ENCODE measurements at regions not wholly inside any gene's neighbourhood (a gene's known extent, or its start where the extent isn't known, plus 50 kb on each side); places are given as distances from the start of the nearest gene placed in this dataset.

- no peak for TF ChIP-seq CTCF (IDR thresholded peaks at IDR 0.05; ENCODE audit: low read length)
- no peak for TF ChIP-seq EZH2 (IDR thresholded peaks at IDR 0.05; ENCODE audit: borderline replicate concordance, low read length)
Observed at GRCh38 chr7:85693326-85693725, 506.5 kb upstream of the SEMA3D start.

Measured in OCI-LY1 (cell line).